ENCODE measurements at regions not wholly inside any gene's neighbourhood (a gene's known extent, or its start where the extent isn't known, plus 50 kb on each side); places are given as distances from the start of the nearest gene placed in this dataset.

DNA sequence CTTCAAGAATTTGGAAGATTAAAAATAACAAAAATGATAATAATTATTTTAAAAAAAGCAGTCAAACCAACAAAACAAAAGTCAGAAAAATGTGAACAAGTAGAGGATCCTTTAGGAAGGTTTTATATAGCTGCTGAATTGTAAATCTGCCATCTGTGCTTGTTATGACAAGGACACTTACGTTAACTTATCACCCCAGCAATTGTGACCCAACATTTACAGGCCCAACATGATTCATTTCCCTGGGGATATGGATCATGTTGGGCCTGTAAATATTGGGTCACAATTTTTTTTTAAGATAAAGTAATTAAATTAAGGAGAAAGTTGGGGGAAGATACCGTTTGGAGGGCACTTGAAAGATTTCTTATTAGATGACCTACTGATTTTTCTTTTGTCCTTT is 261.4 kb upstream of the HABP2 start:
- no peak for DNase-seq

DNA sequence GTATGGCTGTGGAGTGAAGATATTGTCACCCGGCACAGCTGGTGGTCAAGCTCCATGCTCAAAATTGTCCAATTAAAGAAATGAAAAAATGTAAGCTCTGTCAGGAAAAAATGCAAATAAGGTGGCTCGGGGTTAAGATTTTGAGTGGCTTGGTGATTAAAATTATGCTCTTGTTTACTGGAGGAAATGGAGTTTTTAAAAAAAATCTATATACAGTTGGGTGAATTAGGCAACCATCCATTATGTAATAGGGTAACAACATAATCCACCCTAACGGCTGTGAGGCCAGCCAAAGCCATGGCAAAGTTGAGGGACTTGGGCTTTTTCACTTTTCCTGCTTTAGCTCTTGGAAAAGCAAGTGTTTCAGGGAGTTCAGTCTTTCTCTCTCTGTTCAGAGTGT is 260.8 kb upstream of the HABP2 start:
- DNase-seq: no peak

DNA sequence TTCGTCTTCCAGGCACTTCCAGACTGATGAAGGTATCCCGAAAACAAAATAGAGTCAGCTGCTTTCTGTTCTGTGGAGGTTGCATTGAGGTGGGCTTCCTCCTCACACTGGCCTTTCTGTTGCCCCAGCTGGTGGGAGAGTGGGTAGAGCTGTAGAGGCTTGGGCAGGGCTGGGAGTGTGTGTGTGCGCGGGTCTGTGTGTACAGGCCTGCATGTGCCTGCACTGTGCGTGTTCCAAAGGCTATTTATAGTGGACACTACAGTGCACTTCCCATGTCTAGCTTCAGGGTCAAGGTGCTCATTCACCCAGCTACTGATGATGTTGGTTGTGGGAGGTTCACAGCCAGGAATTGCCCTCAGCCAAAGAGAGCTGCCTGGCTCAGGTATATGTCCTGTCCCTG is 260.1 kb upstream of the HABP2 start:
- DNase-seq: no peak

DNA sequence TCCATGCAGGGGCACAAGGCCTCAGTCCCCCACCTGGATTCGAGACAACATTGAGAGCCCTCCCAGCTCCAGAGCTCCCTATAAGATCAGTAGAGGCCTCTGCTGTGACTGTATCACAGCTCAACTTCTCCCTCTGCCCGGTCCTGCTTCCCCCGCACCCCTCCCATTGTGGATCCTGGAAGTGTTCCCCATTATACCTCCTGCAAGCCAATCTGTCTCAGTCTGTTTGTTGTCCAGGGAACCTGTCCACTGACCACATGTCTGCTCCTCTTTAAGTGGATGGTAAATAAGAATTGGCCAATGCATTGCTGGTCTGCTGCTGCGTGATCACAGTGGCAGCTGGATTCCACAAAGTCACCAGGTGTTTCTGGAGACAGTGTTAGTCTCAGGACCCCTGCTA is 259.7 kb upstream of the HABP2 start:
- no peak for DNase-seq

DNA sequence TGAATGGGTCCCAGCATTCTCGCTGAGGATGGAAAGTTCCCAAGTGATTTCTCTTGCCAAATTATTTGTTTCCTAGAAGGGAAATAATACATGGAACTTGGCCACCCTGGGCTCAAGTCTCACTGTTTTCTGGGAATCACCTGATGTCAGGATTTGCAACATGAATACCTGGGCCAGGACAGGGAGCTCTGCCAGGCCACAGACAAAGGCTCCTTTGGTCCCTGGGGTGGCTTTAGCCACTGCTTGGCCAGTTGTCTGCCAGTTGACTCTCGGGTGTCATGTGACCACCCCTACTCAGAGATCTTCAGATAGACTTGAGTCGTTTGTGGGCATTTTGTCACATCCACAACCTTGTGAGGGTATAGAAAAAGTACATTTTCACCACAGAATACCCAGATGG is 258.0 kb upstream of the HABP2 start:
- no peak for DNase-seq

DNA sequence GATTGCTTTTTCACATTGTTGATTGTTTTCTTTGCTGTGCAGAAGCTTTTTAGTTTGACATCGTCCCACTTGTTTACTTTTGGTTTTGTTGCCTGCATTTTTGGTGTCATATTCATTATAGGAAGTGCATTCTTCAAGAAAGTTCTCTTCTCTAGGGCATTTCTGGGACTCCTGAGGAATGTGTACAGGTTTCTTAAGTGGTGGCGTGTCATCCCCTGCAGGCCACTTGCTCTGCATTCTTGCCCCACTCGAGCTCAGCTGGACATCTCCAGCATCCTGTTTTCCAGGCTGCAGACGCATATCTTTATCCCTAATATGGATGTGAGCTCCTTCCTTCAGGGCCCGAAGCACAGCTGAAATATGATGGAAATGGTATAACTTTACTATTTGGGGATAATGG is 255.6 kb upstream of the HABP2 start:
- no peak for DNase-seq

DNA sequence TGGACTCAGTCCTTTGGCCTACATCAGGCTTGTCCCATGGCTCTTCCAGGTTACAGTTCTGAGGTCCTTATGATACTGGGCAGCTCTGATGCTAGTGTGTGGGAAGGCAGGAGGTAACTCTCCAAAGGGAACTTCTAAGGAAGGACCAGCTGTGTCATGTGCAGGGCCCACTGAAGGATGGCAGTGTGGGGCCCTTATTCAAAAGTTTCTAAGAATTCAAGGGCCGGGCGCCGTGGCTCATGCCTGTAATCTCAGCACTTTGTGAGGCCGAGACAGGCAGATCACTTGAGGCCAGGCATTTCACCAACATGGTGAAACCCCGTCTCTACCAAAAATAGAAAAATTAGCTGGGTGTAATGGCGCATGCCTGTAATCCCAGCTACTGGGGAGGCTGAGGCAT is 254.2 kb upstream of the HABP2 start:
- DNase-seq: no peak

DNA sequence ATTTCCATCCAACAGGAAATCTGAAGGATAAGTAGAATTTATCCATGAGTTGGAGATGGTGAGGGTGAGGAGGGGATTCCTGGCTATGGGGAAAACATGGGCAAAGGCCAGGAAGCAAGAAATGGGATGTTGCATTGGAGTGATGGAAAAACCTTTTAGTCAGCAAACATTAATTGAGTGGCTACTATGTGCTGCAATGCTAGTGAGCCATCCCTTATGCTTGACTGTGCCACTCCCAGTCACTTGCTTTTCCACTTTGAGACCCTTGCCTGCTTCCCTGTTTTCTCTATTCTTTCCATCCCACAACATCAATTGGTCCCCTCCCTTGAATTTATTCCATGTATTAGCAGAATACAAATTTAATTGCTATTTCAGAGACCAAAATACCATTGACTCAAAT is 252.7 kb upstream of the HABP2 start:
- no peak for DNase-seq

DNA sequence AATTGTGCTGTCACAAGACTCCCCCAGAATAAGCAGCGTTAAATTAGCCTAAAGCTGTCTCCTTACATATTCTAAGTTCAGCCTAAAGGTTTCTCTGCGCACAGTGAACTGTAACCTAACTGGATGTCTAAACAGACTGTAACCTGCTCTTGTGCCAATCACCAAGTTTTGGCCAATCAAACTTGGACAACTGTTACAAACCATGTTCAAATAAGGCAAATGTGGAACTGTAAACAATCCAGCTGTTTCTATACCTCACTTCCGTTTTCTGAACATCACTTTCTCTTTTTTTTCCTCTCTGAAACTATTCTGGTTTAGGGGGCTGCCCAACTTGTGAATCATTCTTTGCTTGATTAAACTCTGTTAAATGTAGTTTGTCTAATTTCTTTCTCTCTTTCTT is 252.2 kb upstream of the HABP2 start:
- DNase-seq: no peak

DNA sequence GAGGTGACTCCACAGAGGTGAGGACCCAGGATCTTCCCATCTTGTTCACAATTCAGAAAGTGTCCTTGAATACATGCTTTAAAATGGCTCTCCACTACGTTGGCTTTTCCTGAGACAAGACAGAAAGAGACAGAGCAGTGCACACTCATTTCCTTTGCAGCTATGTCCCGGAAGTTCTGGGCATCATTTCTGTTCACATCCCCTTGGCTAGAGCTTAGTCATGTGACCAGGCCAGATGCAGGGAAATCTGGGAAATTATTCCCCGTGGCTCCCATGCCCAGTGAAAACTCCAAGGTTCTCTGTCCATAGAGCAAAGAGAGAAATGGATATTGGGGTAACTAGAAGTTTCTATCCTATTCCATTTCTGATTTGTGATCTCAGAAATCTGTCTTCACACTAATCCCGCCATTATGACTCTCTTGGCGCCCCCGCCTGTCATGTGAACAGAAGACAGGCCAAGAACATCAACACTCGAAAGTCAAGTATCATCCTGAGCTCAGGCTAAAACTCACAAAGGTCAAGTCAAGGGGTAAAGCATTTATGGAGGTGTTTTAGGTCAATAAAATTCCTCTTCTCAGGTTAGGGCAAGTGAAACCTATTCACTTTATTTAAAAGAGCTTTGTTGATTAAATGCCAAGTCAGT is 251.4 kb upstream of the HABP2 start:
- DNase-seq: no peak

DNA sequence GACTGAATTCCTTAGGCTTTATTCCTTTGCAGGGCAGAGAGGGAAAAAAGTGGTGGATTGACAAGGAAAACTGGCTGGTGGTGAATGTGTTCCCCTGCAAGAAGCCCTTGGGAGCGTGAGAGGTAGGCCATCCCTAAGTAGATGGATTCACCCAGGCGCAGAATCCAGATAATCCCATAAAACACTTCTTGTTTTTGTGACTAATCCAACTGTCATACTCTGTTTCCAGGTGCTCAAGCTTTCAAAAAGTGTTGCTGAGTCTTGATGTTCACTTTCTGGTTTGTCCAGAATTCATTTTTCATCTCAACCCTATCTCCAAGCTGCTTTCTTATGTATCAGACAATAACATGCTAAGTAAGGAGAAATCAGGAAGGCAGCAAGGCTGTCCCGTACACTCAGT is 250.8 kb upstream of the HABP2 start:
- DNase-seq: no peak

DNA sequence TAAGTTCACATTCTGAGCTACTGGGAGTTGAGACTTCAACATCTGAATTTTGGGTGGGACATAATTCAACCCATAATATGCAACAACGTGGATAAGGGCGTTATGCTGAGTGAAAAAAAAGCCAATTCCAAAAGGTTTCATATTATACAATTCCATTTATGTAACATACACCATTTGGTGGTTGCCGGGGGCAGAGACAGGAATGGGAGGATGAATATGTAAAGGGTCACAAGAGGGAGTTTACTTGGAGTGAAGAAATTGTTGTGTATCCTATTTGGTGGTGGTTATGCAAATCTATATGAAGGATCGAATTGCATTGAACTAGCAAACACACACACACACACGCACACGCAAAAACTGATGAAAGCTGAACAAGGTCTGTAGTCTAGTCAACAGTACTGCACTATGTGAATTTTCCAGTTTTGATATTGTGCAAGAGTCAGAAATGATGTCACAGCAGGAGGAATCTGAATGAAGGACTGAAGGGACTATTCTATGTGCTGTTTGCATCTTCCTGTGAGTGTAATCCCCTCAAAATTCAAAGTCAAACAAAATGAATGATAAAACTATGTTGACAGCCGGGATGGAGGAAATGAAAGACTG is 249.2 kb upstream of the HABP2 start:
- DNase-seq: no peak

DNA sequence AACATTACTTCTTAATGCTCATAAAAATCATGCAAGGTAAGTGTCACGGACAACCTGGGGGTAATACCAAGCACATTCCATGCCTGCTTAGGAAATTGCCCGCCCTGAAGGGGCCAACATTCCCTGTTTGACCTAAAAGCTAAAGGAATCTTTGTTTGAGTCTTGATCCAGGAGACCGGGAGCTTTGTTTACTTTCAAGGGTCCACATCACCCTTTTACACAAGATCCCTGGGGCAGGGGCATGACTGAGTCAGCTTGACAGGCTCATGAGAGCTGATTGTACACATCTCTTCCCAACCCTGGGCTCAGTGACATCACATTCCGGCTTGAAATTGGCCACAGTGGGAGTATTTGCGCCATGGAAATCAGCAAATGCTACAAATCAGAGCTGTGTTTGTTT is 248.1 kb upstream of the HABP2 start:
- no peak for DNase-seq

DNA sequence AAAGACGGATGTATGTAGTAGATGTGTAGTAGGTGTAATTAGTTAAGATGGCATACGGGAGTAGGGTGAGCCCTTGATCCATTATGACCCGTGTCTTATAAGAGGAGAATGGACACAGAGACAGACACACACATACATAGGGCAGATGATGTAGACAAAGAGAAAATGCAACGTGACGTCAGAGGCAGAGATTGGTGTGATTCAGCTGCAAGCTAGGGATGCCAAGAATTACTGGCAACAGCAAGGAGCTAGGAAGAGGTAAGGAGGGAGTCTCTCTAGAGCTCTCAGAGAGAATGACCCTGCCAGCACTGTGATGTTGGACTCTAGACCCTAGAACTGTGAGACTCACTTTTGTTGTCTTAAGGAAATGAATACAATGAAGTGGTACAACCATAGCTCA is 247.0 kb upstream of the HABP2 start:
- DNase-seq: no peak

DNA sequence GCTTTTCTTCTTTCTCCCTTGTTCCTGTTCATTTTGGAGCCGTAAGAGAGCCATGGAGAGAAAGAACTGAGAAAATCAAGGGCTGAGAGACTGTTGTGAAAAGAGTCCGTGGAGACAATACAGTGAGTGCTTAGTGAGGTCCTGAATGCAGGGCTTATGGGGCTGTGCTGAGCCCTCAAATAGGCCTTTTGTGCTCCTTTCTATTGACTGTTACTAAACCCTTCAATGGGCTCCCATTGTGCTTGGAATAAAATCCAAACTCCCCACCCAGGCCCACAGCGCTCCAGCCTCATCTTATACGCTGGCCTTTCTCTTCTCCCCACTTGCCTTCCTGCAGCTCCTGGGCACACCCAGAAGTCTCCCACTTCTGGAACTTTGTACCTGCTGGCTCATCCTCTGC is 243.1 kb upstream of the HABP2 start:
- DNase-seq: no peak

DNA sequence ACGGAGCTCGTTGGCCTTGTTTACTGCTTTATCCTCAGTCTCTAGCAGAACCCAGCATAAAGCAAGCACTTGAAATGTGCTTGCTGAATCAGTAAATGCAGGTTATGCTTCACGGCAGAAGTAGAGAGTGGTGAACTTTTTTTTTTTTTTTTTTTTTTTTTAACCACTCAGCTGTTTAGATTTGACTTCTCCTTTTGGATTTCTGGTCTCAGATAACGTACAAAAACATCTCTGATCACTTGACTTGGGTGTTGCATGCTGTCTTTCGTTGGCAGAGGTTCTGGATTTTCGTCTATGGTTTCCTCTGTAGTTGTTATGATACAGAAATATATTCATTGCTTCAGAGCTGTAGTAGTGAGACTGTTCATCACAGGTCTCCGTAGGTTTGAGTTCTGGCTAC is 242.5 kb upstream of the HABP2 start:
- DNase-seq: no peak

DNA sequence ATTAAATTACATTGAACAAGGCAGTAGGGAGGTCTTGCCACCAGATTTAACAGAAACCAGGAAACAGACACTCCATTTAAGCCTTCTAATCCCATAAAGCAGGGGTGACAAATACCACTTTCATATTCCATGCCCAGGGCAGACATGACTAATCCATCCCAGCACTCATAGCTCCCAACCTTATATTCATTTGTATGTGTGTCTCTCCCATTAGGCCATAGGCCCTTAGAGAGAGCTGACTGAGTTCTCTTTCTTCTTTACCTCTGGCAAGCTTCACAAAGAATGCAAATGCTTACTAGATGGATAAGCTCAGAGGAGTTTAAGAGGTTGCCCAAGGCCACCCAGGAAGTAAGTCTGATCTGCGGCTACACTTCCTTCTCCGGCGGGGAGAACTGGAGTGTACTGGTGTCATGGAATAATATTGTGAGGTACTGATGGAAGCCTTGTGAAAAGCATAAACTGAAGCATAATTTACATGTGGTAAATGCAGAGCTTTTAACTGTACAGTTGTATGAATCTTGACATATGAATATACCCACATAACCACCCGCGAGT is 239.7 kb upstream of the HABP2 start:
- DNase-seq: no peak

DNA sequence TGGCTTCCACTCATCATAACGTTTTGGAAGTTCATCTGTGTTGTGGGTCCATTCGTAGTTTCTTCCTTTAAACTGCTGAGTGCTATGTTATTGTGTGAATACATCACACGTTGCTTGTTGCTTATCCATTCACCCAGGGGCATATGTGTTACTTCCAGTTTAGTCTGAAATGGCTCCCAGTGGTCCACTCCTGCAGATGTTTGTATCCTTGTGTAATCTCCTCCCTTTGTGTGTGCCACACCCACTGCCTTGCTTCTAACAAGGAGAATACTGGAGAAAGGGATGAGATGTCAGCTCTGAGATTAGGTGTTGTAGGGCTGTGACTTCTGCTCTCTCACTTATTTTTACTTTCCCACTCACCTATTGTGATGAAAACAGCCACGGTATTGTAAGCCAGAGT is 239.1 kb upstream of the HABP2 start:
- no peak for DNase-seq

DNA sequence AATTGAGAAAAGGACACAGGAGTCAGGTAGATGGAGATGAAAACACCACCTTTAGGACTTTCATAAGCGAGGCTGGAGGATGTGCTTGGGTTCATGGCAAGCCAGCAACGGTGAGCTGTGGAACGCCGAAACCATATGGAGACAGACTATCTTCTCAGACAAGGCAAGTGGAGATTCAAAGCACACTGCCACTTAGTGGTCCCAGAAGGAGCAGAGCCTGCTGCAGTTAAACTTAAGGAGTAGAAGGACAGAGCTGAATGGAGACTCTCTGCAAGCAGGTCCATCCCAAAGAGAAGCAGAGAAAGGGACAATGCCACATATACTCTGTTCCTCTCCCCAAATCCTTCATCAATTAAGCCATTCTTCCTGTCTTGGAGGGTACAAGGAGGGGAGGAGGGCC is 236.3 kb upstream of the HABP2 start:
- DNase-seq: no peak

DNA sequence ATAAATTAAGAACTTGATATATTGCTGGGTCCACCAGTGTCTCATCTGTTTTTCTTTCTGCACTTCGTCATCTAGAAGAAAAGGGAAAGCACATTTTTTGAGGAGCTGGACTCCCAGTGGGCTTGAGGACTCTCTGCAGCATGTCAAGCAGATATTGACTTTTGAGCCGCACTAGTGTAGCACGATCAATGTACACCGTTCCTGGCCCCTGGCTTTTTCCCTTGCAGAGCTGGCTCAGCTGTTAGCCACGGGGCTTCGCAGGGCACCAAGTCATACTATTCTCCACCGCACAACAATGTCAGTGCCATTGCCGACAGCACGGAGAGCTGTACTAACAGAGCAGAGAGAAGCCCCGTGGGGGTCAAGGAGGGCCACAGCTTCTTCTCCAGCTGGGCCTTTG is 235.4 kb upstream of the HABP2 start:
- DNase-seq: no peak

DNA sequence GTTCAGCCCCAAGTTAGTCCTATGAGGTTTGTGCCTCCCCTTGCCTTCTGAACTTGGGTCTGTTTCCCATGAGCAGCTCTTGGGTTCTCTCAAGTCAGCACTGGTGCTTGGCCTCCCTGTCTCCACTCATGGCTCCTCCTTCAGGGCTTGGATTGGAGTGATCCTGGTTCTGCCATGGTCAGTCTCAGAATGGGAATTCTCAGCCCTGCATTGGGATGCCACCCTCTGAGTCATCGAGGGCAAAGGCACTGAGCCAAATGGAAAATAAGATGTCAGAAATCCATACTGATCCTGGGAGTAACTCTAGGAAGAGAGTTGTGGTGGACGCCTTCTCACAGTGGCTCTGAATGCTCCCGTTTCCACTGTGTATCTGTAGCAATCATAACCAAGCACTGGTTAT is 233.4 kb upstream of the HABP2 start:
- no peak for DNase-seq

DNA sequence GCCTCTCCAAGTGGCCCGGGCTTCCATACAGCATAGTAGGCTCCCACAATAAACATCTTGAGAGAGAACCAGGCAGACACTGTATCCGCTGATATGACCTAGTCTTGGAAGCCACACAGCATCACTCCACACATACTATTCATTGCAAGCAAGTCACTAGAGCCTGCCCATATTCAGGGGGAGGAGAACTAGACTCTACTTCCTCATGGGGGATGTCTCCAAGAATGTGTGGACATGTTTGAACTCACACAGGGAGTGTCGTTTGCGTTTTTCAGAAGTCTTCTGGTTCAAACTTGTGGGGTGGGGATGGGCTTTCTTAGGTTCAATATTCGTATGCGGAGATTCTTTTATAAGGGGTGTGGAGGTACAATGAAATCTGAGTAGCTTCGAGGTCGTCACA is 232.6 kb upstream of the HABP2 start:
- no peak for DNase-seq

DNA sequence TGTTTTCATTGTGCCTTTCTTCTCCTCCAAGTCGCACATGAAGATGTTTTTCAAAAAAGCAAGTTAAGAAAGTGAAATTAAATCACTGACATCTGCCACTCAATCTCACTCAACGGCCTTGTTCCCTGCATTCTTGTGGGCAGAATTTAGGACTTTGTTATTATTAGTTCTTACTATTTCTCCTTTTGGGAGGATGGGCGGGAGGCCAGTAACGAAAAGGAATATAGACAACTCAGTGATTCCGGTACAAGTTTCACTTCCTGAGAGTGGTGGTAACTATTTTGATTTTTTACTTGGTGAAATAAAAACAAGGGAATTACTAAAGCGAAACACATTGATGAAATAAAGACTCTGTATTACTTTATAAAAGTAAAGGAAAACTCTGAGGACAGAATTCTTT is 231.9 kb upstream of the HABP2 start:
- DNase-seq: no peak

DNA sequence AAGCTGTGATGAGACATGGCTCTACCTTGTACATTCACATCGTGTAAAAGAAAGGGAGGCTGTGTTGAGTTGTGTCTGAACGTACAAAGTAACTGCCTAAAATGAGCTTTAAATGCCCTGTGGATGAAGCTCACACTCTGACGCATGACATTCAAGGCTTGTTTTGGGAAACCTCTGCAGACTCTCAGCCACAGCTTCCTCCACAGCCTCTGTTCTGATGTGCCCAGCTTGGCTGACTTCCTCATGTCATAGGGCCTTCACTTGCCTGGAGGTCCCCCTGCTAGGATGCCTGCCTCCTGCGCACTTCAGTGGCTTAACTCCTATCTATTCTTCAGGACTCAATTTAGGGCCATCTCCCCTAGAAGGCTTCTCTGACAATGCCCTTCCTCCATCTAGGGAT is 230.0 kb upstream of the HABP2 start:
- DNase-seq: no peak

Measured in renal pelvis (tissue), 1 donor.